Breast epithelium (tissue), 4 donors: ENCODE measurements at regions not wholly inside any gene's neighbourhood (a gene's known extent, or its start where the extent isn't known, plus 50 kb on each side); places are given as distances from the start of the nearest gene placed in this dataset.

ENCODE experiments used
- DNase-seq, 2 donors: peaks; one replicate each; pipeline ENCODE4 v3.0.0-alpha.2; 2019; ENCODE audit warnings: low spot score in 2 of 2
- H3K27ac ChIP-seq, 2 donors: fragments of 200-600 bp; sonication (generic) in 1 of 2; one replicate each; pipeline ENCODE4 v1.5.1; 2016 to 2019; ENCODE audit warnings: mild to moderate bottlenecking in 1 of 2
- H3K27me3 ChIP-seq, 2 donors: fragments of 200-600 bp; sonication (generic) in 1 of 2; one replicate each; pipeline versions ENCODE4 v1.5.1 to v1.6.0; 2017 to 2019; ENCODE audit warnings: control low read depth in 1 of 2, mild to moderate bottlenecking in 1 of 2
- H3K36me3 ChIP-seq: fragments of 200-600 bp; one replicate; pipeline ENCODE4 v1.5.1; 2019
- H3K4me1 ChIP-seq, 2 donors: fragments of 200-600 bp; sonication (generic); one replicate each; pipeline ENCODE4 v1.5.1; 2016 to 2019; ENCODE audit warnings: control low read depth in 1 of 2
- H3K4me3 ChIP-seq, 3 donors: fragments of 200-600 bp; sonication (generic); 1 replicate in 2 of 3; 2 replicates in 1 of 3; pipeline ENCODE4 v1.5.1; 2016 to 2019; ENCODE audit warnings: mild to moderate bottlenecking in 3 of 3, moderate library complexity in 2 of 3
- H3K9me3 ChIP-seq, 2 donors: fragments of 200-600 bp; sonication (generic) in 1 of 2; one replicate each; pipeline ENCODE4 v1.5.1; 2016 to 2019; ENCODE audit warnings: control low read depth in 1 of 2
- CTCF ChIP-seq, 3 donors: fragments of 450-650 bp; IDR thresholded peaks; one replicate each; pipeline ENCODE4 v1.5.1; 2016 to 2017; ENCODE audit warnings: antibody characterized with exemption in 3 of 3, mild to moderate bottlenecking in 3 of 3, moderate library complexity in 3 of 3
- POLR2A ChIP-seq: fragments of 450-650 bp; IDR thresholded peaks from one replicate; pipeline ENCODE4 v1.6.1; 2016; ENCODE audit warnings: antibody characterized with exemption, mild to moderate bottlenecking, moderate library complexity
- POLR2AphosphoS5 ChIP-seq, 3 donors: sonication (generic); formaldehyde crosslinking; IDR thresholded peaks; one replicate each; pipeline ENCODE4 v1.6.1; 2017; ENCODE audit warnings: antibody characterized with exemption in 3 of 3
- intact Hi-C: fragments of 100-400 bp; cut with DNase I; formaldehyde crosslinking; loops from one replicate; pipeline ENCODE4 v1.15.1; 2023; ENCODE audit warnings: low total_unique reads

GRCh38 chr6:11298651-11299420 lies 66.4 kb upstream of the NEDD9 start:
- DNase-seq, result no peak
- Histone ChIP-seq H3K9me3 (peaks cover 0 to 9% of the 10 kb centered on the region in 2 donors), H3K36me3 (no peaks in the 10 kb centered on the region), H3K27ac (no peak overlapping the region), H3K27me3 (no peaks in the 10 kb centered on the region), H3K4me3 (no peak overlapping the region), H3K4me1 (no peaks in the 10 kb centered on the region)
- TF ChIP-seq POLR2AphosphoS5 (IDR thresholded peaks at IDR 0.05) (no peak), POLR2A (no peak), CTCF (IDR thresholded peaks at IDR 0.05) (no peak)
- intact Hi-C loops, result no loop called here

GRCh38 chr6:11297376-11297729 lies 64.9 kb upstream of the NEDD9 start:
- TF ChIP-seq POLR2A (no peak), POLR2AphosphoS5 (IDR thresholded peaks at IDR 0.05) (no peak), CTCF (IDR thresholded peaks at IDR 0.05) (no peak)
- Histone ChIP-seq H3K27me3 (no peaks in the 10 kb centered on the region), H3K4me3 (no peak overlapping the region), H3K36me3 (no peaks in the 10 kb centered on the region), H3K4me1 (no peaks in the 10 kb centered on the region), H3K27ac (no peak overlapping the region), H3K9me3 (peaks cover 0 to 9% of the 10 kb centered on the region in 2 donors)
- no peak for DNase-seq
- intact Hi-C loops, result no loop called here

GRCh38 chr6:11296449-11297375 lies 64.2 kb upstream of the NEDD9 start:
- H3K27me3 ChIP-seq, result no peaks in the 10 kb centered on the region
- intact Hi-C loops, result no loop called here
- no peaks in the 10 kb centered on the region for H3K36me3 ChIP-seq
- no peak overlapping the region for H3K27ac ChIP-seq
- H3K4me3 ChIP-seq, result no peak overlapping the region
- peaks cover 0 to 9% of the 10 kb centered on the region in 2 donors for H3K9me3 ChIP-seq
- TF ChIP-seq POLR2AphosphoS5 (IDR thresholded peaks at IDR 0.05) (no peak), CTCF (IDR thresholded peaks at IDR 0.05) (no peak), POLR2A (no peak)
- no peaks in the 10 kb centered on the region for H3K4me1 ChIP-seq
- no peak for DNase-seq

GRCh38 chr6:11295969-11296368 lies 63.5 kb upstream of the NEDD9 start:
- no peaks in the 10 kb centered on the region for H3K36me3 ChIP-seq
- peaks cover 0 to 4% of the 10 kb centered on the region in 2 donors for H3K9me3 ChIP-seq
- no peaks in the 10 kb centered on the region for H3K27me3 ChIP-seq
- TF ChIP-seq POLR2AphosphoS5 (IDR thresholded peaks at IDR 0.05), result no peak
- no peak for TF ChIP-seq POLR2A
- TF ChIP-seq CTCF (IDR thresholded peaks at IDR 0.05), result no peak
- H3K4me1 ChIP-seq, result no peaks in the 10 kb centered on the region
- no peak overlapping the region for H3K4me3 ChIP-seq
- no peak overlapping the region for H3K27ac ChIP-seq
- intact Hi-C loops, result no loop called here
- DNase-seq, result no peak

GRCh38 chr6:11294228-11294627 lies 61.8 kb upstream of the NEDD9 start:
- DNase-seq, result no peak
- intact Hi-C loops, result no loop called here
- Histone ChIP-seq H3K4me3 (no peak overlapping the region), H3K36me3 (no peaks in the 10 kb centered on the region), H3K4me1 (no peaks in the 10 kb centered on the region), H3K27ac (no peak overlapping the region), H3K27me3 (no peaks in the 10 kb centered on the region), H3K9me3 (no peaks in the 10 kb centered on the region)
- TF ChIP-seq POLR2AphosphoS5 (IDR thresholded peaks at IDR 0.05), result no peak
- no peak for TF ChIP-seq POLR2A
- no peak for TF ChIP-seq CTCF (IDR thresholded peaks at IDR 0.05)
